ENCODE measurements at regions not wholly inside any gene's neighbourhood (a gene's known extent, or its start where the extent isn't known, plus 50 kb on each side); places are given as distances from the start of the nearest gene placed in this dataset.
"Not testable (repeated sequence)": the region's sequence is repeated elsewhere in the genome, so short reads cannot be mapped to it uniquely, and the experiment has no call there.

GRCh38 chr16:87209808-87210512 is 107.2 kb downstream of the C16orf95 start:
- no peak for DNase-seq (ENCODE audit: low spot score)

- DNase-seq (ENCODE audit: low spot score), result no peak
Observed at GRCh38 chr16:87210894-87211293, 106.3 kb downstream of the C16orf95 start.

GRCh38 chr16:87212026-87212425 is 105.2 kb downstream of the C16orf95 start:
- DNase-seq (ENCODE audit: low spot score), result no peak

- DNase-seq (ENCODE audit: low spot score), result no peak
Observed at GRCh38 chr16:87213536-87213935, 103.7 kb downstream of the C16orf95 start.

- DNase-seq (ENCODE audit: low spot score), result no peak
Observed at GRCh38 chr16:87216148-87216840, 100.9 kb downstream of the C16orf95 start.

- no peak for DNase-seq (ENCODE audit: low spot score)
Observed at GRCh38 chr16:87216841-87217275, 100.3 kb downstream of the C16orf95 start.

GRCh38 chr16:87217802-87218201 is 99.4 kb downstream of the C16orf95 start:
- DNase-seq (ENCODE audit: low spot score), result not testable (repeated sequence)

GRCh38 chr16:87218281-87219055 is 98.7 kb downstream of the C16orf95 start:
- DNase-seq (ENCODE audit: low spot score), result no peak

GRCh38 chr16:87219287-87219909 is 97.8 kb downstream of the C16orf95 start:
- no peak for DNase-seq (ENCODE audit: low spot score)

DNA sequence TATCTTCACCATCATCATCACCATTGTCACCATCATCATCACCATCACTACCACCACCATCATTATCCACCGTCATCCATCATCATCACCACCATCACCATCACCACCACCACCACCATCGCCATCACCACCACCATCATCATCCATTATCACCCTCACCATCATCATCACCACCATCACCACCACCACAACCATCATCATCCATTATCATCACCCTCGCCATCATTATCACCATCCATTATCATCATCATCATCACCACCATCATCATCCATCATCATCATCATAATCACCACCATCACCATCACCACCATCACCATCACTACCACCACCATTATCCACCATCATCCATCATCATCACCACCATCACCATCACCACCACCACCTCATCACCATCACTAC is 95.6 kb downstream of the C16orf95 start:
- DNase-seq (ENCODE audit: low spot score), result no peak

GRCh38 chr16:87222335-87222734 is 94.9 kb downstream of the C16orf95 start:
- DNase-seq (ENCODE audit: low spot score), result no peak

- no peak for DNase-seq (ENCODE audit: low spot score)
Observed at GRCh38 chr16:87223656-87224248, 93.4 kb downstream of the C16orf95 start.

DNA sequence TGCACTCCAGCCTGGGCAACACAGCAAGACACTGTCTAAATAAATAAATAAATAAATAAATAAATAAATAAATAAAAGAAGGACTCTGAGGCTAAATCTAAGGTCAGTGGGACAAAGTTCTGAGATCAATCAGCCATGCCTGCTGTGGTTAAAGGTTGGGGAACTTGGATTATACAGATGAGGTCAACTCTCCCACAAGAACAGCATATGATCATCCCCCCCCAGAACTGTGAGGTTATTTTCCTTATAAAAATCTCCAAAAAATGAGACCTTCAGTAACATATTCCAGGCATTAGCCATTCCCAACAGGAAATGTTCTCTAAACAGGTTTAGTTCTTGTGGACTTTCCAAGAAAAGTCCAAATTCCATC is 90.3 kb downstream of the C16orf95 start:
- DNase-seq (ENCODE audit: low spot score), result no peak

- DNase-seq (ENCODE audit: low spot score), result no peak
Observed at GRCh38 chr16:87227296-87227951, 89.8 kb downstream of the C16orf95 start.

DNA sequence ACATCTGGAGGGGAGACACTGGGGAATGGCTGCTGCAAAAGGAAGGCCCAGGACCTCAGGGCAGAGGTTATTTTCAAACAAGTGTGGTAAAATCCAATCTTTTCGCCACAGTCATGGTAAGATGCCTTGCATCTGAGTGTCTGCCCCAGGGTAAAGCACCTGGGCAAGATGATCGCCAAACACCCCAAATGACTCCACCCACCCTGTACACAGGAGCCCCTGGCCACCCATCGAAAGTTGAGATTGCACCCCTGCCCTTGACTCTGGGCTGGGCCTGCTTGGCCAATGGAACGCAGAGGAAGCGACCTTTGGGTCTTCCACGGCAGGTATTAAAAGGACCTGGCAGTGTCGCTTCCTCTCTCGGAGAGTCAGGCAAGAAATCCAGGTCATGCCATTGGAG is 88.8 kb downstream of the C16orf95 start:
- no peak for DNase-seq (ENCODE audit: low spot score)

GRCh38 chr16:87229230-87230188 is 87.7 kb downstream of the C16orf95 start:
- DNase-seq (ENCODE audit: low spot score), result no peak

DNA sequence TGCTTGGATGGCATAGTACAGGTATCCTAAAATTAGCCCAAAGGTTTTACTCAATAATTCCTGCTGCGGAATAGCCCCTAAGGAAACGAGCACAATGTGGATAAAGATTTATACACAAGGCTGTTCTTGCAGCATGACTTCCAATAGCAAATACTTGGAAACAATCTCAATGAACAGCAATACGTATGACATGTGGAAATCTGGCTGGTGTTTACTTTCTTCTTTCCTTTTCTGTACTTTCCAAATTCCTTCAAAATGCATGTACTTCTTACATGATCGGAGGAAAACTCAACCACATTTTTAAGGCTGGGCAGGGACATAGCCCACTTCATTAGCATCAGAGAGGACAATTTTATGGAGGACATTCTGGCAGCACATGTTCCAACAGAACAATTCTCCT is 86.6 kb downstream of the C16orf95 start:
- DNase-seq (ENCODE audit: low spot score), result no peak

DNA sequence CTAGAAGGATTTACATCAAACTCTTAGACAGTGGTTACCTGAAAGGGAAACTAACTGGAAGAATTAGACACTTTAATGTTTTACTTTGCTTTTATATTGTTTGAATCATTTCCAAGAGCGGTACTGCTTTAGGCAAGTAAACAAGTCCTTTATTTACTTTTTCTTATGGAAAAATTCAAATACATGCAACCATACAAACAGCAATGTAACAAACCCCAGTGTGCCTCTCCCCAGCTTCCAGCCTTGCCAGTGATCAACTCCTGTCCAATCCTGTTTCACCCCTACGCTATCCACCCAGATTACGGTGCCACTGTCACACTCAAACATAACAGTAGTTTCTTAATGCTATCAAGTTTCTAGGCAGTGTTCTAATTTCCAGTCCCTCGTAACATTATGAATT is 85.9 kb downstream of the C16orf95 start:
- DNase-seq (ENCODE audit: low spot score), result no peak

DNA sequence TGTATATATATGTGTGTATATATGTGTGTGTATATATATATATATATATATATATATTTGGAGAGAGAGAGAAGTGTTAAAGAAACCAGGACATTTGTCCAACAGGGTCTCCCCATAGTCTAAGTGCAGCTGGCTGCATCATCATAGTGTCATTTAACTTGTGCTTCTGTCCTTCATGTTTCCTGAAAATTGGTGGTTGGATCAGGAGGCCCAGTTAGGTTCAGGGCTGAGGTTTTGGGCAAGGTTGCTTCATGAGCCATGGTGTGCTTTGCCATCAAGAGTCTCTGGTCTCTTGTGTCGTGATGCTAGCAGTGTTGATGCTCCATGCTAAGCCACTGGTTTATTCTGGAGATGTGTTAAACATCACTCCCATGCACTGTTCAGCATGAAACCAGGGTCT is 85.3 kb downstream of the C16orf95 start:
- no peak for DNase-seq (ENCODE audit: low spot score)

DNA sequence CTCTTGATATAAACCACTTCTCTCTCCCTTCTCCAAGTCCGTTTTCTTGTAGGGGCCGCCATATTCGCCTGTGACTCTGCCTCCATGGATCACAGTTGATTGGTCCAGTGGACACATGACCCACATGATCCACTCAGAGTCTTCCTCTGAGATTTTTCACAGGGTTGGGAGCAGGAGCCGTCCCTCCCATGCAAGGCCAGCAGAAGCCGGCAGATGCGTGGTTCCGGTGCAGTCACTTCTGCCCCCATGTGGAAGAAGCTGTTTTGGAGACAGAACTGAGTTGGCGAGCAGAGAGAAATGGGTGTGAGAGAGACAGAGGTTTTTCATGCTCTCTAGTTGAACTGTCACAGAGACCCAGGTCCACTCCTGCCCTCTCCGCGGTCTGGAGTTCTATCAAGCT is 83.3 kb downstream of the C16orf95 start:
- DNase-seq (ENCODE audit: low spot score), result no peak
